HuH-7 (cell line): ENCODE measurements at regions not wholly inside any gene's neighbourhood (a gene's known extent, or its start where the extent isn't known, plus 50 kb on each side); places are given as distances from the start of the nearest gene placed in this dataset.
"Not testable (repeated sequence)": the region's sequence is repeated elsewhere in the genome, so short reads cannot be mapped to it uniquely, and the experiment has no call there.

Experiments
- DNase-seq: peaks from one replicate; pipeline ENCODE4 v3.0.0; 2011; ENCODE audit warnings: low spot score

- no peak for DNase-seq
Measured at GRCh38 chr9:38183994-38184568, 115.1 kb upstream of the SHB start.

- no peak for DNase-seq
Measured at GRCh38 chr9:38182321-38182720, 113.3 kb upstream of the SHB start.

- no peak for DNase-seq
Measured at GRCh38 chr9:38181866-38182265, 112.8 kb upstream of the SHB start.

GRCh38 chr9:38181232-38181631 lies 112.2 kb upstream of the SHB start:
- DNase-seq: no peak

- no peak for DNase-seq
Measured at GRCh38 chr9:38180656-38181055, 111.6 kb upstream of the SHB start.

- no peak for DNase-seq
Measured at GRCh38 chr9:38179965-38180364, 110.9 kb upstream of the SHB start.

GRCh38 chr9:38178237-38178636 lies 109.2 kb upstream of the SHB start:
- DNase-seq: no peak

- no peak for DNase-seq
Measured at GRCh38 chr9:38177680-38178079, 108.7 kb upstream of the SHB start.

GRCh38 chr9:38176251-38176650 lies 107.2 kb upstream of the SHB start:
- no peak for DNase-seq

GRCh38 chr9:38175423-38175822 lies 106.4 kb upstream of the SHB start:
- no peak for DNase-seq

GRCh38 chr9:38172586-38172985 lies 103.6 kb upstream of the SHB start:
- DNase-seq: no peak

GRCh38 chr9:38171926-38172325 lies 102.9 kb upstream of the SHB start:
- no peak for DNase-seq

GRCh38 chr9:38171538-38171884 lies 102.5 kb upstream of the SHB start:
- no peak for DNase-seq

GRCh38 chr9:38170763-38171537 lies 101.9 kb upstream of the SHB start:
- DNase-seq: not testable (repeated sequence)

- not testable (repeated sequence) for DNase-seq
Measured at GRCh38 chr9:38170155-38170554, 101.1 kb upstream of the SHB start.

- no peak for DNase-seq
Measured at GRCh38 chr9:38166501-38166900, 97.5 kb upstream of the SHB start.

GRCh38 chr9:38164659-38165221 lies 95.7 kb upstream of the SHB start:
- no peak for DNase-seq

- DNase-seq: no peak
Measured at GRCh38 chr9:38163518-38163917, 94.5 kb upstream of the SHB start.

- no peak for DNase-seq
Measured at GRCh38 chr9:38162332-38163211, 93.5 kb upstream of the SHB start.

GRCh38 chr9:38160613-38161215 lies 91.7 kb upstream of the SHB start:
- peak; percentile 39 for DNase-seq

GRCh38 chr9:38159599-38159998 lies 90.6 kb upstream of the SHB start:
- DNase-seq: no peak

GRCh38 chr9:38158628-38159027 lies 89.6 kb upstream of the SHB start:
- DNase-seq: no peak
